Left colon (tissue), 2 donors: ENCODE measurements at regions not wholly inside any gene's neighbourhood (a gene's known extent, or its start where the extent isn't known, plus 50 kb on each side); places are given as distances from the start of the nearest gene placed in this dataset.

Experiments
- ATAC-seq: fragments of 200-7000 bp; cut with Tn5 transposase; one replicate; pipeline ENCODE4 v1.9.1; 2020; ENCODE audit warnings: mild to moderate bottlenecking, moderate library complexity
- DNase-seq, 2 donors: peaks; one replicate each; pipeline ENCODE4 v3.0.0-alpha.2; 2020
- intact Hi-C, 2 donors: fragments of 100-400 bp; cut with DNase I in 1 of 2; cut with micrococcal nuclease in 1 of 2; formaldehyde crosslinking; loops; one replicate each; pipeline versions ENCODE4 v1.11.2 to v1.14.0; 2022; cut with DNase I, micrococcal nuclease
- donor health status: DM: no; HTN: no; CAD: no.
- donor health status: DM: yes; HTN: yes; CAD: no.

- DNase-seq: no peak
- intact Hi-C loops: no loop called here
- no peak for ATAC-seq
Measured at GRCh38 chr9:16974436-16974835, 104.0 kb upstream of the BNC2 start.

DNA sequence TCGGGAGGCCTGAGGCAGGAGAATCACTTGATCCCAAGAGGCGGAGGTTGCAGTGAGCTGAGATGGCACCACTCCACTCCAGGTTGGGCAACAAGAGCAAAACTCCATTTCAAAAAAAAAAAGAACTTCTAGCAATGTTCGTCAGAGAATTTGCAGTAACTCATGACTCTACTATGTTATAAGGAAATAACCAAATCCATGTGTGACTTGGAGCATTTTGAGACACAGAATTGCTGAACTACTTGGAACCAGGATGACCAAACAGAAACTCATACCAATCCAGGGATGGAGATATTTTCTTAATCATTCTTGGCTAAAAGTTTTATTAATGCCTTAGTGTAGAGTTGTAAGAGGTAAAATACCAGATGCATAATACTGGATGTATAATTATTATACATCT, 99.9 kb upstream of the BNC2 start:
- ATAC-seq (no peak), DNase-seq (no peak)
- intact Hi-C loops: no loop called here

GRCh38 chr9:16964228-16964627, 93.8 kb upstream of the BNC2 start:
- ATAC-seq: no peak

DNA sequence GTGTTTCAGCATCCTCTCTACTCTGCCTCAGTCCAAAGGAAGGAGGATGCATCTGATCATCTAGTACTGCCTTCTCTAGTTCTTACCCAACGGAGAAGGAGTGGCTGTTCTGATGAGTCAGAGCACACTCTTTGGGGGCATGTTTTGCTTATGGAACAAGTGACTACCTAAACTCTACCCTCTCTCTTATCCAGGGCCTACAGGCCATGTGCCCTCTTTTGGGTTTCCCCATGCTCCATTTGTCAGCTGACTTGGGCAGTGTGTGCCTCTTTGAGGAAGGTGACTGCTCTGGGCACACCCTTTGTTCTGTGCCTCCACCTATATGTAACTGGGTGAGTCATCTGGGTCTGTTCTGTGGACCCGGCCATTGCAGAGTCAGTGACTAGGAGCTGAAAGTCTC, 89.6 kb upstream of the BNC2 start:
- ATAC-seq: no peak
- intact Hi-C loops: no loop called here
- DNase-seq: no peak

More at GRCh38 chr9:16964228-16964627, 93.8 kb upstream of the BNC2 start:
- intact Hi-C loops: no loop called here
- DNase-seq: no peak

DNA sequence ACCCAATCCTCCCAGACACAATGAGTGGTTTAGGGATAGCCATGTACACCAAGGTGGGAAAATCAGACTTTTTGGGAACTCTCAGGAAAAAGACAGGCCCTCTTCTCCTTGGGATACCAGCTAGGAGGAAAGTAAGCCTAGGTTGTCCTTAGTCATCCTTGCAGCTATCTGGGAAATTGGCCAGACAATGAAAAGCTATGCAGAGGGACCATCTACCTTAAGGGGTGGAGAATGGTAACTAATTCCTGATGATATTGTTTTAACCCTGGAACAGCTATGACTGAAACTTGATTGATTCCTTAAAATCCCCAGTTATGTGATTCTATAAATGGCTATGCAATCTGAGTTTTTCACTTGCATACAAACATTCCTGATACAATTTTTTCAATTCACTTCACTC, 88.9 kb upstream of the BNC2 start:
- intact Hi-C loops: no loop called here
- ATAC-seq (no peak), DNase-seq (no peak)

GRCh38 chr9:16954040-16954439, 83.6 kb upstream of the BNC2 start:
- intact Hi-C loops: no loop called here
- ATAC-seq: peak; percentile 83

GRCh38 chr9:16951502-16951901, 81.0 kb upstream of the BNC2 start:
- ATAC-seq (no peak), DNase-seq (no peak)
- intact Hi-C loops: no loop called here

More at GRCh38 chr9:16954040-16954439, 83.6 kb upstream of the BNC2 start:
- no peak for DNase-seq

- ATAC-seq: no peak
- no peak for DNase-seq
- intact Hi-C loops: no loop called here
Measured at GRCh38 chr9:16950051-16950450, 79.6 kb upstream of the BNC2 start.

GRCh38 chr9:16930578-16930977, 60.1 kb upstream of the BNC2 start:
- intact Hi-C loops: no loop called here
- no peak for ATAC-seq
- DNase-seq: no peak

GRCh38 chr9:16928179-16928945, 57.9 kb upstream of the BNC2 start:
- DNase-seq (no peak), ATAC-seq (no peak)
- intact Hi-C loops: no loop called here

DNA sequence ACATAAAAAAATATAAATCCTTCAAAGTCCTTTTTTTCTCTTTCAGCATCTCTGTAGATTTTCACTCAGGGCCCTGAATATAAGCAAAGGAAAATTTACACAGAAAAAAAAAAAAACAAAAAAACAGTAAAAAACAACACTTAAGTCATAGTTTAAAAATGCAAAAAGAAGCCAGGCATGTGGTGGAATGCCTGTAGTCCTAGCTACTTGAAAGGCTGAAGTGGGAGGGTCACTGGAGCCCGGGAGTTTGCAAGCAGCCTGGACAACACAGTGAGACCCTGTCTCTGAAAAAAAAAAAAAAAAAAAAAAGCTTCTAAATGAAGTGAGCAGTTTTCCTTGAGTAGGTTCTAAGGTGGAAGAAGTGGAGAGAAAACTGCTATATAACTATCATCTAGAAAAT, 55.0 kb upstream of the BNC2 start:
- no peak for DNase-seq
- ATAC-seq: no peak
- intact Hi-C loops: no loop called here

GRCh38 chr9:16924311-16924915, 53.9 kb upstream of the BNC2 start:
- DNase-seq (no peak), ATAC-seq (no peak)
- intact Hi-C loops: no loop called here

DNA sequence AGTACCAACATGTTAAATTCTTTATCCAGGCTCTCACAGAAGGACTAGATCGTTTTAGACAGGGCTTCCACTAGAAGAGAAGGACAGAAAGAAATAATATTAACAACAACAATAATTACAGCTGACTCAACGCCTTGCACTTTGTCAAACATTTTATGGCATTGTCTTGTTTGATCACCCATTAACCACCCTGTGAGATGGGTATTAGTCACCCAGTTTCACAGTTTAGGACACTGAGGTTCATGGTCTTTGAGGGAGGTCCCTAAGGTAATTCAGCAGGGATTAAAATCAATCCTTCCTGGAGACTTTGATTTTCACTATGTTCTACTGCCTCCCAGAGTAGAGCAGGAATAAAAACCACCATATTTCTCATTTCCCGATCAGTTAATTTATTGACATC, 51.4 kb upstream of the BNC2 start:
- intact Hi-C loops: no loop called here
- ATAC-seq (no peak), DNase-seq (no peak)
